GM19328 (cell line): ENCODE measurements at regions not wholly inside any gene's neighbourhood (a gene's known extent, or its start where the extent isn't known, plus 50 kb on each side); places are given as distances from the start of the nearest gene placed in this dataset.

Experiments
- ATAC-seq: cut with Tn5 transposase; IDR thresholded peaks from one replicate; pipeline ENCODE4 v1.9.1; 2021; ENCODE audit warnings: mild to moderate bottlenecking, moderate library complexity; ENCODE audit not compliant: unreplicated experiment

DNA sequence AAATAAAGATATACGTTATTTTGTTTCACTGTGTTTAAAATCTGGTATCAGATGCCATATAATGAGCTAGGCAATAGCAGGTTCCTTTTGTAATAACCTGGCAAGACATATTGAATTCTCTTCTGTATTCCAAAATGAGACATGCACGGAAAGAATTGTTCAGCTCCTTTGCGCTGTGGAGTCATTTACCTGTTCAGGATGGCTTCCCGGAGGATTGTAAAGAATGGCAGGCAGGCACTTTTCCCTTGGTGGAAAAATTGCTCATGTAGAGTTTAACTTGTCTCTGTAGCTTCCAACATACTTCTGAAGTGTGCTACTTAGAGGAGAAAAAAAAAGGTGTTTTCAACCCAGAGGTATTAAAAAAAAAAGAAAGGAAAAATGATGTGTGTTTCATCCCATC, 805.2 kb downstream of the GALC start:
- no peak for ATAC-seq

DNA sequence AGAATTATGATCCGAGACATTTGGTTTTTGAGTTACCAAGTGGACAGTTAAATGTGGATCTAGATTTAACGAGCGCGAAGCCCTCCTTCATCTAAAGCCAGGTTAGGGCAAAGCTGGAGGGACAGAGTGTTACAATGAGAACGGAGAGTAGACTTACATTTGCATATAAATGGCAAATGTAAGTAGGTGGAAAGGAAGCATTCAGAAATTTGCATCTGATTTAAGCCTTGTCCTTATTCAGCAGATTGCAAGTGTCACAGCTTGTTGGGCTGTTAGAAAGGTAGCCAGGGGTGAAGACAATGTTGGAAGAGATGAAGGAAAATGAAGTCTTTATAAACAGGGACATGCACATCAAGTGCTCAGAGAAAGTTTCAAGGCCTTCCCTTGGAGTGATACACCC, 806.2 kb downstream of the GALC start:
- no peak for ATAC-seq

DNA sequence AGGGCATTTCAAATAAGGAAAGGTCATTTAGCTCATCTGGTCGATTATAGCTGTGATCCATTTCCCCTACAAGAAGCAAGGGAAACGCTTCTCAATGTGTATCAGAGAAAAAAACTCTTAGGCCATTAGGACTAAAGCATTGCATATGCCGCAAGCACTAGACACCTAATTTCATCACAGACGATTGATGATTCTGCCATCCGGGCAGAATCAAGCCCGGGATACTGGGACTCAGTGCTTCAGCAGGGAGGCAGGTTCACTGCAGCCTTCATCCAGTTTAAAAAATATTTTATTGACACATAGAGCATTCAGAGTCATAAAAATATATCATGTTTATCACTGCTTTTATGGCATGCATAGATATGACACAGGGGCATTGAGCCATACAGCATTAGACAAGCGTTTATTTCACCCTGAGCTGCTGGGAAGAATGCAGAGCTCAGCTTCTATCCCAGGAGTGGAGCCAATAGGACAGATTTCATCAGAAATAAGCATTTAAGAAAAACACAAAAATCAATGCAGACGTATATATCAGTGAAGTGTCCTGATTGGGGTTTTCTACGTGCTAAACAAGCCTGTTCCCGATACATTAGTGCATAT, 806.9 kb downstream of the GALC start:
- ATAC-seq, result no peak

DNA sequence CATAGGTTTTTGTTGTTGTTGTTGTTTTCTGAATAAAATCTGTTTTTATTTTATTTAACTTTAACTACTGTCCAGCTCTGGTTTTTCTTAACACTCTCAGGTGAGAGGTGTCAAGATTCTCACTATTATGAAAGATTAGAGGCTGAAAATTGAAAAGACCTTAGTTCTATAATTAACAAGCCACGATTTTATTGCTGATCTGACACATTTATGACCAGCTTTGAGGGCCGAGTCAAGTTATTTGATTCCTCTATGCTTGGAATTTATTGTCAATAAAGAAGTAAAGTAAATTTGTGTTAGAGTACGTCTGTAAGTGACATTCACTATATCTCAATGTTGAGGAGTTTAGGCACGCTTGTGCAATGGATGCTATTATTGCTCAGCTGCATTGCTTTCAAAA, 808.8 kb downstream of the GALC start:
- no peak for ATAC-seq

DNA sequence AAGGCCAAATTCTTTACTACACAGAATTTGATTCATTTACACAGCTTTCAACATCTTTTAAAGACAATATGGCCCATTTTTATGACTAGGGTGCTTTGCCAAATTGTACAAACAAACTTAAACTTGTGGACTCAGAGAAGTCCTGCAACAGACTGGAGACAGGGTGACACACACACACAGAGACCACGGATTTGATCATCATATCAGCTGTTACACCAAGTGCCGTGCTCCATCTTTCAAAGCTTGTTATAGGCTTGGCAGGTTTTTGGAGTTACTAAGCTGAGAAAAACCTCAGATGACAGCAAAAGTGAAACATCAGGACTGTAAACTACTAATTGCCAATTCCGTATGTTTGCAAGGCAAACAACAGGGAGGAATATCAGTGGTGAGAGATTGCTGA, 811.7 kb downstream of the GALC start:
- ATAC-seq, result no peak

DNA sequence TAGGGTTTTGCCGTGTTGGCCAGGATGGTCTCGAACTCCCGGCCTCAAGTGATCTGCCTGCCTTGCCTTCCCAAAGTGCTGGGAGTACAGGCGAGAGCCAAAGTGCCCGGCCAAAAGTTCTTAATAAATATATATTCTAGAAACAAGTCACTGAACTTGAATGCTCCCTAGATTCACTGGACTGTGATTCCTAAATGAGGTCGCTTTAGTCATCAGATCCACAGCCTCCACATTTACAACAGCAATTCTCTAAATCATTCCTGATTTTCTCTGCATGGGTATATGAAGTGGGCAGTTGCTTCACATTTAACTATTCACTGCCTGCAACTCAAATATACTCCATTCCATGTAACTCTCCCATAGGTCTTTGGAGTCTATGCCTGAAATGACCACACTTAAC, 813.0 kb downstream of the GALC start:
- no peak for ATAC-seq

DNA sequence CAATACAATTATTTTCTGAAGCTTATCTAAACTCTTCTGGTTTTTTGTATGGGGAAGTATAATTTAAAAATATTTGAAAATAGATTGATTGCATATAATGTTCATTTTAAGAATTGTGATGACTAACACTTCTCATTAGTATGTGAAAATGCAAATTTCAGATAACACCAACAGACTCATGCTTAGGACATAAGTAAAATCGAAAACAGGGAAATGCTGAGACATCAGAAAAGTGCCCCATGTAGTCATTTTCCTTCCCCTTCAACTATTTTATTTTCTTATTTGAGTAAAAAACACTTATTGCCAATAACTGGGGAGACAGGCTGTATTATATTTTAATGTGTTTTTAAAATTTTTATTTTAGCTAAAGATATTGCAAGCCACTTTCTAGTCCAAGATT, 814.7 kb downstream of the GALC start:
- no peak for ATAC-seq

DNA sequence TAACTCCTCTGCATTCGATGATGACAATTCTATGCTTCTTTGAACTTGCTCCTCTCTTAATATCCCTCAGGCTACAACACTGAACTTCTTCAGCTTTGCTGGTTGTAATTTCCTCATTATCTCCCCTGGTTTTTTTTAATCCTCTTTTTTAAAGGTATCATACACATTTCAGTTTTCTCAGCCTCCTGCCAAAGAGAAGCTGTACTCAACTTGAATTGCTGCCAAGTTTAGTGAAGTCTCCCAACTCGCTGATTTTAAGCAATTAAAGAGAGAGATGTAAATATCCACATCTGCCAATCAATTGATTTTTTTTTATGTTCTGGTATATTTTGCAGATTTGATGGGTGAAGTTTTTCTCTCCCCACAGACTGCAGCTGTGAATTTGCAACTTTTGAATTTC, 817.8 kb downstream of the GALC start:
- no peak for ATAC-seq

DNA sequence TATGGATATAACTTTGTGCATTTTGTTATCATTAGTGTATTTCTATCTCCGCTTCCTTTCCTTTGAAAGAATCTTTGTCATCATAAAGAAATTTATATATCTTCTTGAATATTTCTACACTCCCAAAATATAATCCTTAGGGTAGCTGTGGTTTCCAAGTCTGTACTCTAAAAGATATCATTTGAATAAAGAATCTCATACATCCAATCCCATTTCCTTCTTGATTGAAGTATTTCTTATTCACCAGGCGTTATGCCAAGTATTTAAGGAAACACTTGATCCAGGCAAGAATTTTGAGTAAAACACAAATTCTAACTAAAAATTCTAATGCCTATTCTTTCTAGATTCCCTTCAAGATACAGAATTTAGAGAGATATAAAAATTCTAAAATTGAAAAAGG, 821.8 kb downstream of the GALC start:
- no peak for ATAC-seq

DNA sequence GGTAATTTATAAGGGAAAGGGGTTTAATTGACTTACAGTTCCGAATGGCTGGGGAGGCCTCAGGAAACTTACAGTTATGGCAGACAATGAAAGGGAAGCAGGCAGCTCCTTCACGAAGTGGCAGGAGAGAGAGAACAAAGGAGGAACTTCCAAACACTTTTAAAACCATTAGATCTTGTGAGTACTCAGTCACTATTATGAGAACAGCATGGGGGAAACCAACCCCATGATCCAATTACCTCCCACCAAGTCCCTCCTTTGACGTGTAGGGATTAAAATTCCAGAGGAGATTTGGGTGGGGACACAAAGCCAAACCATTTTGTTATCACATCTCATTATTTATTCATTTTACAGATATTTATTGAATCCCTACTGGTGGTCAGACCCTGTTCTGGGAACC, 822.8 kb downstream of the GALC start:
- no peak for ATAC-seq

DNA sequence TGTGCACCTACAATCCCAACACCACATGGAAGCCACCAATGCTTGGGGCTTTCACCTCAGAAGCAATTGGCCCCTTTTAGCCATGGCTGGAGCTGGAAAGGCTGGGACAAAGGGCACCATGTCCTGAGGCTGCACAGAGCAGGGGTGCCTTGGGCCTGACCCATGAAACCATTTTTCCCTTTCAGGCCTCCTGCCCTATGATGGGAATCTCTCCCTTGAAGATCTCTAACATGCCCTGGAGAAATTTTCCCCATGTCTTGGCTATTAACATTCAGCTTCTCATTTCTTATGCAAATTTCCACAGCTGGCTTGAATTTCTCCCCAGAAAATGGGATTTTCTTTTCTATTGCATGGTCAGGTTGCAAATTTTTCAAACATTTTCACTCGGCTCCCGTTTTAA, 823.6 kb downstream of the GALC start:
- no peak for ATAC-seq

DNA sequence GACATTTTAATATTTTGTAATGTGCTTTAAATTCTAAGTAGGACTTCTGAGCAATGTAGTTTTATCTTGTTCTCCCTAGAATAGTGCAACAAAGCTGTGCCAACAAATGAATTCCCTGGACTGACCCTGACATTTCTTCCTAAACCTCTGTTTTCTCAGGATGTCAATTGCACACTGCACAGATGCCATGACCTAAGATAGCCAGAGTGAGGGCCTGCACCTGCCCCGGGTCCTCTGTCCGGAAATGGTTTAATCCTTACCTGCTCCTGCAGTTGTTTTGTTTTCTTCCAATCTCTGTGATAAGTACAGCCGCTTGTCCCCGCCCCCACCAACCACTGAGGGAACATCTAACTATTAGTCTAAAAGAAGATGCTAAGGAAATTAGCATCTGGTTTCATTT, 831.5 kb downstream of the GALC start:
- no peak for ATAC-seq

DNA sequence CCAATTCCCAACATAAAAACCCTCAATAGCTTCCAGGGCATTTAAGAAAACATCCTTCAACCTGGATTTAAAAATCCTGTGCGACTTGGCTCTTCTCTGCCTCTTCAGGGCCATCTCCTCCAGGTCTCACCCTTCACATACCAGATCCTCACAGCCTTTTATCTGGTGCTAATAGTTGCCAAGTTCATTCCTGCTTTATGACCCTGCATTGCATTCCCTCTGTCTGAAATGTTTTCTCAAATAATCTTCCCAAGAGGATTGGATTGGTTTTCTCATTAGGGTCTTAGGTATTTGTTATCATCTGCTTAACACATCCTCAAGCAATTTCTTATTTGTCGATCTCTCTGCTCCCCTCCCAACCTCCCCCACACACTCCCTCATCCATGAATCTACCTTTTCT, 832.0 kb downstream of the GALC start:
- ATAC-seq, result no peak

DNA sequence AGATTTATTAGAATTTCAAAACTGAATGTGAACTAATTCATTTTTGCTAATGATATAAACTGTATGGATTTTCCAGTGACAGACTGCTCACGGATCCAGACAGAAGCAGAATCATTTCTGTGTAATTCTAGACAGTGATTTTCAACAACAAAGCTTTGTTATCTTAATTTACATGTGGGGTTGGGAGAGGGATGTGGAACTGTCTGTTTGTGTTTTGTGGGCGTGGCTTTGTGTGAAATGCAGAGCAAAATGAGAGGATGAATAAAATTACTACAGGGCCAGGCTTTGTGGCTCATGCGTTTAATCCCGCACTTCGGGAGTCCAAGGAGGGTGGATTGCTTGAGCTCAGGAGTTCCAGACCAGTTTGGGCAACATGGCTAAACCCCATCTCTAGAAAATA, 834.7 kb downstream of the GALC start:
- ATAC-seq, result no peak

DNA sequence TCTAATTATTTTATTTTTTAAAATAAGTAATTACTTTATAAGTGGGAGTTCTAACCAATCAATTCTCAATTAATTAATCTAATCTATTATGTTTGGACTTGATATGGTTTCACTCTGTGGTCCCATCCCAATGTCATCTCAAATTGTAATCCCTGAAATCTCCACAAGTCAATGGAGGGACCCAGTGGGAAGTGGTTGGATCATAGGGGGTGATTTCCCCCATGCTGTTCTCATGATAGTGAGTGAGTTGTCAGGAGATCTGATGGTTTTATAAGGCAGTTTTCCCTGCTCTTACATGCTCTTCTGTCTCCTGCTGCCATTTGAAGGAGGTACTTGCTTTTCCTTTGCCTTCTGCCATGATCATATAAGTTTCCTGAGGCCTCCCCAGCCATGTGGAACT, 836.1 kb downstream of the GALC start:
- ATAC-seq, result no peak

DNA sequence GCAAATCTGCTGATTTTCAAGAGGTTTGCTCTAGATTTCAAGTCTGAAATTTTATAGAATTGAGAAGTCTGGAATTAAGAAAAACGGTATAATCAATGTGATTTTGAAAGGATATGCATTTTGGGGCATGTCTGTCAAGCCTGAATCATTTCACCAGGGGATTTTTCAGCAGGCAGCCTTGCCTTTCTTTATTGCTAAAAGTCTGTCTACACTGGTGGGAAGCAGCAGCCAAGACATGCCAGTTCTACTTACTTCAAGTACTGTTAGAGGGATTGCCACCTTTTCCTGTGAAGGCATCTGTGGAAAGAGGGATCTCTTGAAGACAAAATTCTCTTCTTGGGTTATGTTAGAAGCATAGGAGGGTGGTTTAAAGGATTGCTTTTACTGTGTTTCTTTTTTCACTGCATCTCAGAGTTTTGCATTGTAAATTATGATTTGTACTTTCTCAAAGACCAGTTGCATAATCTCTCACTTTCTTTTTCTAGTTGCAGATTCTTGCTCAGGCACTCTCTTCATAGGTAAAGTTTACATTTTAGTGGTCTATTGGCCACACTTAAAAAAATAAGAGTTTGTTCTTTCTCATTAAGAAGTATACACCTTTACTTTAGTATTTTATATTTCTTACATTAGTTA, 837.0 kb downstream of the GALC start:
- no peak for ATAC-seq

DNA sequence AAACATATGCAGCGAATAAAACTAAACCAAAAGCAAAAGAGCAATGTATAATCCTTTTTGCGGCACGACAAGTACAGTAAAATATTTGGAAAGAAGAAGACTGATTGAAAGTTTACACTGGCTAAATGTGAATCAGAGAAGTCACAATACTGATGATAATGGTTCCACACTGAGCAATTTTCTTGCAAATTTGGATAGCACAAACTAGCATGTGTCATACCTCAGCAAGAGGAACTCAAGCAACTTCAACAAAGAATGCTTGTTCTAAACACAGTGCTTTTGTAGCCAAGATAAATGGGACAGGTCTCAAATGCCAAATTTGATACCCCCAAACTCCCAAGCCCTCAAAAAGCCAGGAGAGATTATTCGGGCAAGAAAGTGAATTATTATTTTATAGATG, 839.1 kb downstream of the GALC start:
- ATAC-seq, result no peak

DNA sequence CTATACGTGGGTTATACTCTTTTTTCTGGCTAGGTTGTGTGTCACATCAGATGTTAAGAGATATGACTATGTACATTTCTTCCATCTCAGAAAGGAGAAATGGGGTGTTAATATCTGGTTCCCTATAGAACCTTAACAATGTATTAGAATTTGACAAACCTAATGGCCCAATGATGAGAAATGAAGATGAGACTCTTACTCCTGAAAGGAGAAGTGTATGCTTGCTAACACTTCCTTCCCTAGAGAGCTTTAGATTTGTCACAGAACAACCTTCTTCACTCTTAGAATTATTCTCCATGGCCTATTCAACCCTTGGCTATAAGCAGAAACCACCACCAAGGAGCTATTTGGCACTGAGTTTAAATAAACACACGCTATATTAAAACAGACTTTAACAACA, 839.6 kb downstream of the GALC start:
- no peak for ATAC-seq

DNA sequence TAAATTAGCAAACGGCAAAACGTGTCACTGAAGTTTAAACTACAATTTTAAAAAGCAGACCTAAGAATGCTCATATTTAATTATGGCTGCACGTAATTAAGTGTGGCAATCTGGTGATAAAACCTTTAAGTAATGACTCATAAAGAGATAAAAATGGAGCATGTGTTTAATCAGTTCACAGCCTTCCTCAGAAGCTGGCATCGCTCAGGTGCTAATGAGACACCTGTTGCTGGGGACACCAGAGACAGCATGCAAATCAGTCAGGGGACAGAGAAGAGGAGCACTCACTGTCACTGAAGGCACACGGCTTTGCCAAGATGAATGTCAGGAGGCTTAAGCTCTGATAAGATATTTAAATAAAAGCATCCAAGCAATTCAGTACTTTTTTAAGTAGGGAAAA, 840.3 kb downstream of the GALC start:
- no peak for ATAC-seq

DNA sequence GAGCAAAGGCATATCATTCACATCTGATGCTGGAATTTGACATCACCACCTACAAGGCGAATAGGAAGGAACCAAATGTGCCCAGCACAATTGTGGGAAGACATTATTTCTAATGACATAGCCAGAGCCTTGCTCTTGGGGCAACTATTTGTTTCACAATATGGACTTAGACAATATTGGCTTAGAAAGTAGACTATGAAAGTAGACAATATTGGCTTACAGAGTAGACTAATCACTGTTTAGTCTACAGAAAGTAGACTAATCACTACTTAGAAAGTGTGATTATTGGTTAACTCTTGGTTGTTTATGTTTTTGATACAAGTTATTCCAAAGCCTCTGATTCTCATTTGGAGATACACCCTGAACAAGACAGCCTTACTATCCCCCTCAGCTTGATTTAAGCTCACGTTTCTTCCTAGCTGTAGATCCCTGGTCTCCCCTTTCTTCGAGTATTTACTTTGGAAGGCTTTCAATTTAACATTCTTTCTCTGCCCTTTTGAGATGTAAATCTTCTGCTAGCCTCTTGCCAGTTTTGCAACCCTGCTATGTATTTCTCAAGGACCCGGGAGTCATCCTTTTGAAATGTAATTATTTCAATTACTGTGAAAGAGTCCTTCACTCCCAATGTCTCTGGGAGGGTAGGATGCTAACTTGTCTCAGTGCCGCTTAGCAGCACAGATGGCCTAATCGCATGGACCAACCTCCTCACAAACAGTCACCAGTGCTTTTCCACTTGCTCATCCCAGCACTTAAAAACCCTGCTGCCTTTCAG, 843.2 kb downstream of the GALC start:
- ATAC-seq, result no peak

DNA sequence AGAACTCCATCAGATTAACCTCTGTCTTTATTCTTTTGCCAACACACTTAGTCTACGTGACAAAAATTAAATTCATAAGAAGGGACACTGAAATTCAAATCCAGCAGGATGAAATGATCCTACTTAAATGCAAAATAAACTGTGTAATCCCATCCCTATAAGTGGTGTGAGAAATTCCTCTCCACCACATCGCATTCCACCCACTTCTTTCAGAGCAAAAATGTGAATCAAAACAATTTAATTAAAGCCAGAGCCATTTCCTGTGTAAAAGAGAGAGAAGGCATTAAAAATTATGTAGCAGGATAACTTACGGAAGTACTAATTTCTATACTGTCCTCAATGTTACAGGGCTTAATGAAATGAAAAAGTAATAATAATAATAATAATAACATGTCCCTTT, 844.3 kb downstream of the GALC start:
- no peak for ATAC-seq

DNA sequence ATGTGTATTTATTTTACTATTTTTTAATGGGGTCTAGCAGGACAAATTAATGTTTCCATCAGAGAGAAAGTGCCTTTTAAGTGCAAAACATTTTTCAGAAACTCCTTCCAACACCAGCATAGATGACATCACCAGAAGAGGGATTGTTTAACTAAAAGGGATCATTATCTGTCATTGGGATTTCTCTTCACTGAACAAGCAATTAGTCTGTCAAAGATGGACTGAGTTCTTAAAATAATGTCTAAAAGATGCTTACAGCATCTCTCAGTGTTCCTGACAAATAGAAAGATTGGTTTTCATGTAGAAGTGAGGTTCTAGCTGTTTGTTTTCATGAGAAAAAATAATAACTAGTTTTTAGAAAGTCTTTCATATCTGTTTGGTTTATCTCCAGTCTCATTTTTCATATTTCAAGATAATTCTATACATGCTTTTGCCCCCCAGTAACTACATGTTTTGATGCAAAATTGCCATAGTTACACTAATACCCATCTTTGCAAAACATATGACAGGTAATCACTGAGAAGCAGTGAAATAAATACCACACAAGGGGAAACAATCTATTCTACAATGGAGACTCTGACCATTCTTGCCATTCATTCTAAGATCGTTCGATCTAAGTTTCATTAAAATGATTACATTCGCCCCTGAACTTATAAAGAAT, 850.3 kb downstream of the GALC start:
- no peak for ATAC-seq
